Mucosa of stomach (tissue), 1 donor: ENCODE measurements at regions not wholly inside any gene's neighbourhood (a gene's known extent, or its start where the extent isn't known, plus 50 kb on each side); places are given as distances from the start of the nearest gene placed in this dataset.

Experiments
- H3K27me3 ChIP-seq: one replicate; pipeline ENCODE4 v1.7.0; 2013; ENCODE audit warnings: mild to moderate bottlenecking, low read length; ENCODE audit not compliant: control insufficient read depth, insufficient read depth
- H3K36me3 ChIP-seq: one replicate; pipeline ENCODE4 v1.7.0; 2013; ENCODE audit warnings: low read length; ENCODE audit not compliant: control insufficient read depth, insufficient read depth
- H3K4me1 ChIP-seq: one replicate; pipeline ENCODE4 v1.7.0; 2013; ENCODE audit warnings: mild to moderate bottlenecking, low read length; ENCODE audit not compliant: control insufficient read depth, insufficient read depth
- H3K4me3 ChIP-seq: one replicate; pipeline ENCODE4 v1.7.0; 2013; ENCODE audit warnings: low read length
- H3K9ac ChIP-seq: one replicate; pipeline ENCODE4 v1.7.0; 2013; ENCODE audit warnings: mild to moderate bottlenecking, low read length, moderate library complexity
- H3K9me3 ChIP-seq: one replicate; pipeline ENCODE4 v1.7.0; 2013; ENCODE audit warnings: mild to moderate bottlenecking, low read length, moderate library complexity; ENCODE audit not compliant: control insufficient read depth
- donor health status: Pancreatic carcinoma.

GRCh38 chr18:33841221-33841967 lies 263.4 kb downstream of the ASXL3 start:
- Histone ChIP-seq H3K9me3 (no peaks in the 10 kb centered on the region), H3K4me3 (no peak overlapping the region), H3K9ac (no peak overlapping the region), H3K27me3 (no peaks in the 10 kb centered on the region), H3K36me3 (no peaks in the 10 kb centered on the region), H3K4me1 (no peaks in the 10 kb centered on the region)

GRCh38 chr18:33840212-33840593 lies 262.2 kb downstream of the ASXL3 start:
- H3K4me1 ChIP-seq, result no peaks in the 10 kb centered on the region
- H3K9me3 ChIP-seq, result no peaks in the 10 kb centered on the region
- no peaks in the 10 kb centered on the region for H3K27me3 ChIP-seq
- H3K36me3 ChIP-seq, result no peaks in the 10 kb centered on the region
- no peak overlapping the region for H3K4me3 ChIP-seq
- H3K9ac ChIP-seq, result no peak overlapping the region

- Histone ChIP-seq H3K4me3 (no peak overlapping the region), H3K36me3 (no peaks in the 10 kb centered on the region), H3K9me3 (no peaks in the 10 kb centered on the region), H3K9ac (no peak overlapping the region), H3K27me3 (no peaks in the 10 kb centered on the region), H3K4me1 (no peaks in the 10 kb centered on the region)
These were observed 261.6 kb downstream of the ASXL3 start for GRCh38 chr18:33839452-33840211.

- H3K36me3 ChIP-seq, result no peaks in the 10 kb centered on the region
- no peaks in the 10 kb centered on the region for H3K27me3 ChIP-seq
- H3K9ac ChIP-seq, result no peak overlapping the region
- H3K4me3 ChIP-seq, result no peak overlapping the region
- no peaks in the 10 kb centered on the region for H3K4me1 ChIP-seq
- H3K9me3 ChIP-seq, result no peaks in the 10 kb centered on the region
These were observed 260.0 kb downstream of the ASXL3 start for GRCh38 chr18:33838054-33838453.

GRCh38 chr18:33837191-33837590 lies 259.2 kb downstream of the ASXL3 start:
- Histone ChIP-seq H3K9ac (no peak overlapping the region), H3K4me1 (no peaks in the 10 kb centered on the region), H3K4me3 (no peak overlapping the region), H3K36me3 (no peaks in the 10 kb centered on the region), H3K9me3 (no peaks in the 10 kb centered on the region), H3K27me3 (no peaks in the 10 kb centered on the region)

- Histone ChIP-seq H3K27me3 (no peaks in the 10 kb centered on the region), H3K9ac (no peak overlapping the region)
These were observed 258.5 kb downstream of the ASXL3 start for GRCh38 chr18:33836564-33836963.

GRCh38 chr18:33835419-33835818 lies 257.4 kb downstream of the ASXL3 start:
- Histone ChIP-seq H3K27me3 (no peaks in the 10 kb centered on the region), H3K36me3 (no peaks in the 10 kb centered on the region)

More at GRCh38 chr18:33836564-33836963, 258.5 kb downstream of the ASXL3 start:
- Histone ChIP-seq H3K9me3 (no peaks in the 10 kb centered on the region), H3K4me1 (no peaks in the 10 kb centered on the region), H3K4me3 (no peak overlapping the region), H3K36me3 (no peaks in the 10 kb centered on the region)

GRCh38 chr18:33833842-33834241 lies 255.8 kb downstream of the ASXL3 start:
- H3K9ac ChIP-seq, result no peak overlapping the region
- no peak overlapping the region for H3K4me3 ChIP-seq
- no peaks in the 10 kb centered on the region for H3K36me3 ChIP-seq
- no peaks in the 10 kb centered on the region for H3K9me3 ChIP-seq
- H3K27me3 ChIP-seq, result no peaks in the 10 kb centered on the region
- H3K4me1 ChIP-seq, result no peaks in the 10 kb centered on the region

More at GRCh38 chr18:33835419-33835818, 257.4 kb downstream of the ASXL3 start:
- Histone ChIP-seq H3K9ac (no peak overlapping the region), H3K4me3 (no peak overlapping the region), H3K9me3 (no peaks in the 10 kb centered on the region), H3K4me1 (no peaks in the 10 kb centered on the region)

- Histone ChIP-seq H3K4me1 (no peaks in the 10 kb centered on the region), H3K36me3 (no peaks in the 10 kb centered on the region), H3K27me3 (no peaks in the 10 kb centered on the region), H3K9ac (no peak overlapping the region), H3K9me3 (no peaks in the 10 kb centered on the region), H3K4me3 (no peak overlapping the region)
These were observed 253.4 kb downstream of the ASXL3 start for GRCh38 chr18:33831424-33831823.

GRCh38 chr18:33830213-33830612 lies 252.2 kb downstream of the ASXL3 start:
- no peaks in the 10 kb centered on the region for H3K9me3 ChIP-seq
- no peaks in the 10 kb centered on the region for H3K27me3 ChIP-seq
- no peak overlapping the region for H3K4me3 ChIP-seq
- H3K36me3 ChIP-seq, result no peaks in the 10 kb centered on the region
- no peaks in the 10 kb centered on the region for H3K4me1 ChIP-seq
- no peak overlapping the region for H3K9ac ChIP-seq

GRCh38 chr18:33828949-33829348 lies 250.9 kb downstream of the ASXL3 start:
- Histone ChIP-seq H3K9ac (no peak overlapping the region), H3K36me3 (no peaks in the 10 kb centered on the region), H3K4me3 (no peak overlapping the region), H3K9me3 (no peaks in the 10 kb centered on the region), H3K27me3 (no peaks in the 10 kb centered on the region), H3K4me1 (no peaks in the 10 kb centered on the region)

GRCh38 chr18:33826151-33826550 lies 248.1 kb downstream of the ASXL3 start:
- H3K9ac ChIP-seq, result no peak overlapping the region
- H3K9me3 ChIP-seq, result no peaks in the 10 kb centered on the region
- H3K4me1 ChIP-seq, result no peaks in the 10 kb centered on the region
- H3K27me3 ChIP-seq, result no peaks in the 10 kb centered on the region
- H3K4me3 ChIP-seq, result no peak overlapping the region
- H3K36me3 ChIP-seq, result no peaks in the 10 kb centered on the region
